H9 (cell line): ENCODE measurements at regions not wholly inside any gene's neighbourhood (a gene's known extent, or its start where the extent isn't known, plus 50 kb on each side); places are given as distances from the start of the nearest gene placed in this dataset.

ENCODE experiments used
- DNase-seq: peaks from one replicate; pipeline ENCODE4 v3.0.0-alpha.2; 2017
- H2AFZ ChIP-seq: one replicate; pipeline ENCODE4 v1.6.1; 2013; ENCODE audit warnings: mild to moderate bottlenecking, low read length, control low read depth, moderate library complexity
- H2AK5ac ChIP-seq: 2 replicates; pipeline ENCODE4 v1.6.1; 2013; ENCODE audit warnings: low read length, control low read depth, mixed read lengths; ENCODE audit not compliant: insufficient read length
- H2BK120ac ChIP-seq: one replicate; pipeline ENCODE4 v1.6.1; 2013; ENCODE audit warnings: low read depth, mild to moderate bottlenecking, low read length, control low read depth, inconsistent platforms; ENCODE audit not compliant: poor library complexity, severe bottlenecking
- H2BK12ac ChIP-seq: 2 replicates; pipeline ENCODE4 v1.6.1; 2013; ENCODE audit warnings: low read length, control low read depth, mixed read lengths, low read depth; ENCODE audit not compliant: insufficient read length
- H2BK15ac ChIP-seq: 2 replicates; pipeline ENCODE4 v1.6.1; 2013; ENCODE audit warnings: low read depth, low read length, control low read depth
- H2BK20ac ChIP-seq: one replicate; pipeline ENCODE4 v1.6.1; 2013; ENCODE audit warnings: low read depth, mild to moderate bottlenecking, low read length, control low read depth, inconsistent platforms; ENCODE audit not compliant: poor library complexity, severe bottlenecking
- H2BK5ac ChIP-seq: 2 replicates; pipeline ENCODE4 v1.6.1; 2013; ENCODE audit warnings: low read length, control low read depth, mixed read lengths; ENCODE audit not compliant: insufficient read length
- H3K14ac ChIP-seq: 2 replicates; pipeline ENCODE4 v1.6.1; 2013; ENCODE audit warnings: low read length, control low read depth; ENCODE audit not compliant: insufficient read depth
- H3K18ac ChIP-seq: 2 replicates; pipeline ENCODE4 v1.6.1; 2013; ENCODE audit warnings: low read depth, mild to moderate bottlenecking, mixed read lengths, low read length, control low read depth; ENCODE audit not compliant: insufficient read length
- H3K23ac ChIP-seq: 2 replicates; pipeline ENCODE4 v1.6.1; 2013; ENCODE audit warnings: low read length, control low read depth, mixed read lengths, low read depth; ENCODE audit not compliant: insufficient read length
- H3K23me2 ChIP-seq: 2 replicates; pipeline ENCODE4 v1.6.1; 2013; ENCODE audit warnings: low read depth, mild to moderate bottlenecking, mixed read lengths, low read length, control low read depth; ENCODE audit not compliant: insufficient read length, poor library complexity, severe bottlenecking
- H3K27ac ChIP-seq: 2 replicates; pipeline ENCODE4 v1.5.1; 2013; ENCODE audit warnings: low read length, control low read depth, mixed read lengths, low read depth; ENCODE audit not compliant: insufficient read length
- H3K27me3 ChIP-seq: 2 replicates; pipeline ENCODE4 v1.6.1; 2013; ENCODE audit warnings: low read length, control low read depth, inconsistent platforms; ENCODE audit not compliant: insufficient read depth
- H3K4ac ChIP-seq: 2 replicates; pipeline ENCODE4 v1.6.1; 2013; ENCODE audit warnings: low read depth, mild to moderate bottlenecking, control low read depth, inconsistent platforms, low read length, moderate library complexity
- H3K4me1 ChIP-seq: 2 replicates; pipeline ENCODE4 v1.6.1; 2013; ENCODE audit warnings: low read length, control low read depth, inconsistent platforms; ENCODE audit not compliant: insufficient read depth
- H3K4me2 ChIP-seq: 2 replicates; pipeline ENCODE4 v1.6.1; 2013; ENCODE audit warnings: low read length, control low read depth, mixed read lengths; ENCODE audit not compliant: insufficient read length, insufficient read depth
- H3K56ac ChIP-seq: 2 replicates; pipeline ENCODE4 v1.6.1; 2013; ENCODE audit warnings: low read depth, mild to moderate bottlenecking, mixed read lengths, low read length, control low read depth; ENCODE audit not compliant: insufficient read length
- H3K79me1 ChIP-seq: 2 replicates; pipeline ENCODE4 v1.6.1; 2013; ENCODE audit warnings: low read depth, mild to moderate bottlenecking, moderate library complexity, low read length, control low read depth, inconsistent platforms; ENCODE audit not compliant: insufficient read depth, poor library complexity, severe bottlenecking
- H3K79me2 ChIP-seq: 2 replicates; pipeline ENCODE4 v1.6.1; 2013; ENCODE audit warnings: low read length, control low read depth, inconsistent platforms; ENCODE audit not compliant: insufficient read depth
- H3K9ac ChIP-seq: 2 replicates; pipeline ENCODE4 v1.6.1; 2013; ENCODE audit warnings: low read length, control low read depth, mixed read lengths; ENCODE audit not compliant: insufficient read length; ENCODE audit errors: extremely low read depth
- H3K9me3 ChIP-seq: one replicate; pipeline ENCODE4 v1.6.1; 2013; ENCODE audit warnings: low read depth, low read length, inconsistent platforms; ENCODE audit not compliant: control insufficient read depth
- H3T11ph ChIP-seq: one replicate; pipeline ENCODE4 v1.6.1; 2013; ENCODE audit warnings: mild to moderate bottlenecking, low read length, control low read depth, inconsistent platforms
- H4K20me1 ChIP-seq: one replicate; pipeline ENCODE4 v1.6.1; 2013; ENCODE audit not compliant: control insufficient read depth, insufficient read length, insufficient read depth
- H4K5ac ChIP-seq: 2 replicates; pipeline ENCODE4 v1.6.1; 2013; ENCODE audit warnings: low read depth, mild to moderate bottlenecking, mixed read lengths, low read length, control low read depth; ENCODE audit not compliant: insufficient read length
- H4K8ac ChIP-seq: replicated peaks from 2 replicates; pipeline ENCODE4 v1.6.1; 2013; ENCODE audit warnings: low read length, control low read depth, mixed read lengths, low read depth; ENCODE audit not compliant: insufficient read length
- H4K91ac ChIP-seq: 2 replicates; pipeline ENCODE4 v1.6.1; 2013; ENCODE audit warnings: low read depth, mild to moderate bottlenecking, moderate library complexity, mixed read lengths, low read length, control low read depth; ENCODE audit not compliant: insufficient read length
- H3K27ac Mint-ChIP-seq, 3 experiments: 2 replicates in 2 of 3; 3 replicates in 1 of 3; pipeline ENCODE4 v1.8.0; 2020 to 2021; ENCODE audit warnings: mixed read lengths in 3 of 3, mild to moderate bottlenecking in 1 of 3, moderate library complexity in 1 of 3
- H3K27me3 Mint-ChIP-seq: 2 replicates; pipeline ENCODE4 v1.8.0; 2021; ENCODE audit warnings: low read depth, mild to moderate bottlenecking, moderate library complexity, mixed read lengths
- H3K36me3 Mint-ChIP-seq, 3 experiments: 2 replicates in 2 of 3; 3 replicates in 1 of 3; pipeline ENCODE4 v1.8.0; 2020 to 2021; ENCODE audit warnings: low read depth in 3 of 3, mixed read lengths in 3 of 3; ENCODE audit not compliant: insufficient read depth in 1 of 3
- H3K4me1 Mint-ChIP-seq, 2 experiments: 2 replicates each; pipeline ENCODE4 v1.8.0; 2020; ENCODE audit warnings: mixed read lengths in 2 of 2
- H3K4me3 Mint-ChIP-seq, 2 experiments: 2 replicates in 1 of 2; 3 replicates in 1 of 2; pipeline ENCODE4 v1.8.0; 2020 to 2021; ENCODE audit warnings: mild to moderate bottlenecking in 2 of 2, mixed read lengths in 2 of 2, moderate library complexity in 1 of 2
- H3K9me3 Mint-ChIP-seq, 2 experiments: 2 replicates in 1 of 2; 3 replicates in 1 of 2; pipeline ENCODE4 v1.8.0; 2020; ENCODE audit warnings: mild to moderate bottlenecking in 2 of 2, mixed read lengths in 2 of 2, moderate library complexity in 1 of 2
- WGBS: extraction: QIAGEN DNeasy Blood & Tissue Kit; methylation state at CpG from one replicate; pipeline ENCODE4 v1.1.7; 2013; ENCODE audit warnings: missing lambda C conversion rate, low lambda C conversion rate, mixed read lengths; ENCODE audit not compliant: insufficient read length; ENCODE audit errors: extremely low coverage; 5-methylcytosine and 5-hydroxymethylcytosine counted together
- TF ChIP-seq, protein P1 (sequence below): fragments of 200-600 bp; sonication (generic); conservative IDR thresholded peaks from 3 replicates; pipeline ENCODE4 v1.8.0; 2021; ENCODE audit warnings: antibody characterized with exemption, mild to moderate bottlenecking

DNA sequence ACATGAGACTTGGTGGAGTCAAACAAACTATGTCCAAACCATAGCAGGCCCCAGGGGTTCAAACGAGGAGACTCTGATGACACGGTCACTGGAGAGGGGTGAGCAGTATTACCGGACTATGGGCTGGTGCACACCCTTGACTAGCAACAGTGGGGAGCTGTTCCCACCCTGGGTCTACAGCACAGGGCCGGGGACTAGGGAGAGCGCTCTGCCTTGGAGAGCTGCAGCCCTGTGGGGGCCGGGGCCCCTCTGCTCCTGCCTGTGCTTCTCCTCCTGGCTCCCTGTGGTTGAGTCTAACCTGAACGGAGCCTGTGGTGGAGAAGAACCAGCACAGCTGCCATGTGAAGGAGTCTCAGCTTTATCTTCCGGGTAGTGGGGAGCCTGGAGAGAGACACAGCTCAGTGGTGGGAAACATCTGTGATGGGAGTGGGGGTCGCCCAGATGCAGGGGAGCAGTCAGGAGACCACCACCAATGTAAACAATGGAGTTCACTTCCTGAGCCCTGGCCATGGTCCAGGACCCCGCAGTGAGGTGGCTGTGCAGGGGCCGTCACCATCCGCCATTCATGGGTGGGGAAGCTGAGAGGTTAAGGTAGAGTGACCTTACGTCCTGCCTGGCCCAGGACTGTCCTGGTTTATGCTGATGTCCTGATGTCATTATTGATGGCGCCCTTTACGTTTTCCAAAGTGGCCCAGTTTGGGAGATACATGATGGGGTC, 195.7 kb upstream of the TWIST2 start:
- no CpG with 5 or more reads among the region's 15 CpGs for WGBS
- H3K9me3 ChIP-seq: no peaks in the 10 kb centered on the region
- no peak overlapping the region for H2BK5ac ChIP-seq
- no peak overlapping the region for H4K8ac ChIP-seq
- no peak overlapping the region for H3K27ac ChIP-seq
- H3K27me3 ChIP-seq: no peaks in the 10 kb centered on the region
- H3K79me2 ChIP-seq: no peaks in the 10 kb centered on the region
- H4K91ac ChIP-seq: no peak overlapping the region
- Mint-ChIP-seq H3K9me3 (peaks cover 6 to 11% of the 10 kb centered on the region in 2 experiments; a peak in 3 of 5 replicates), H3K27ac (peak overlapping the region in 1 of 3 experiments; percentile 77; a peak in 1 of 7 replicates), H3K27me3 (peaks cover 53% of the 10 kb centered on the region), H3K4me1 (peaks cover 17 to 18% of the 10 kb centered on the region in 2 experiments), H3K36me3 (peaks cover 0 to 4% (median 0%) of the 10 kb centered on the region in 3 experiments; a peak in 2 of 7 replicates), H3K4me3 (no peak overlapping the region)
- no peak overlapping the region for H2AFZ ChIP-seq
- no peaks in the 10 kb centered on the region for H3K23me2 ChIP-seq
- H3K4me2 ChIP-seq: no peak overlapping the region
- no peak overlapping the region for H3K23ac ChIP-seq
- H3K79me1 ChIP-seq: no peaks in the 10 kb centered on the region
- H3K9ac ChIP-seq: no peak overlapping the region
- H3K18ac ChIP-seq: no peak overlapping the region
- no peak overlapping the region for H3T11ph ChIP-seq
- H2BK15ac ChIP-seq: no peak overlapping the region
- no peak overlapping the region for H4K5ac ChIP-seq
- H3K4ac ChIP-seq: no peak overlapping the region
- no peak overlapping the region for H2BK120ac ChIP-seq
- DNase-seq: no peak
- no peaks in the 10 kb centered on the region for H4K20me1 ChIP-seq
- H3K14ac ChIP-seq: no peak overlapping the region; the same call in 1 of the 2 replicates
- no peak overlapping the region for H2BK20ac ChIP-seq
- TF ChIP-seq, protein P1, sequence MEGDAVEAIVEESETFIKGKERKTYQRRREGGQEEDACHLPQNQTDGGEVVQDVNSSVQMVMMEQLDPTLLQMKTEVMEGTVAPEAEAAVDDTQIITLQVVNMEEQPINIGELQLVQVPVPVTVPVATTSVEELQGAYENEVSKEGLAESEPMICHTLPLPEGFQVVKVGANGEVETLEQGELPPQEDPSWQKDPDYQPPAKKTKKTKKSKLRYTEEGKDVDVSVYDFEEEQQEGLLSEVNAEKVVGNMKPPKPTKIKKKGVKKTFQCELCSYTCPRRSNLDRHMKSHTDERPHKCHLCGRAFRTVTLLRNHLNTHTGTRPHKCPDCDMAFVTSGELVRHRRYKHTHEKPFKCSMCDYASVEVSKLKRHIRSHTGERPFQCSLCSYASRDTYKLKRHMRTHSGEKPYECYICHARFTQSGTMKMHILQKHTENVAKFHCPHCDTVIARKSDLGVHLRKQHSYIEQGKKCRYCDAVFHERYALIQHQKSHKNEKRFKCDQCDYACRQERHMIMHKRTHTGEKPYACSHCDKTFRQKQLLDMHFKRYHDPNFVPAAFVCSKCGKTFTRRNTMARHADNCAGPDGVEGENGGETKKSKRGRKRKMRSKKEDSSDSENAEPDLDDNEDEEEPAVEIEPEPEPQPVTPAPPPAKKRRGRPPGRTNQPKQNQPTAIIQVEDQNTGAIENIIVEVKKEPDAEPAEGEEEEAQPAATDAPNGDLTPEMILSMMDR: no peak
- no peaks in the 10 kb centered on the region for H3K4me1 ChIP-seq
- no peak overlapping the region for H2BK12ac ChIP-seq
- H2AK5ac ChIP-seq: no peak overlapping the region
- no peak overlapping the region for H3K56ac ChIP-seq
